Transverse colon (tissue), 3 donors: ENCODE measurements at regions not wholly inside any gene's neighbourhood (a gene's known extent, or its start where the extent isn't known, plus 50 kb on each side); places are given as distances from the start of the nearest gene placed in this dataset.

Source experiments
- CTCF ChIP-seq, 5 experiments: fragments of 200-600 bp in 3 of 5; fragments of 450-650 bp in 2 of 5; sonication (generic) in 3 of 5; IDR thresholded peaks; 1 replicate in 2 of 5; 2 replicates in 3 of 5; pipeline ENCODE4 v1.5.1; 2016 to 2017; ENCODE audit warnings: antibody characterized with exemption in 5 of 5, inconsistent platforms in 3 of 5, mild to moderate bottlenecking in 2 of 5, moderate library complexity in 1 of 5
- POLR2A ChIP-seq: fragments of 450-650 bp; IDR thresholded peaks from one replicate; pipeline ENCODE4 v1.6.1; 2016; ENCODE audit warnings: antibody characterized with exemption, mild to moderate bottlenecking, moderate library complexity

DNA sequence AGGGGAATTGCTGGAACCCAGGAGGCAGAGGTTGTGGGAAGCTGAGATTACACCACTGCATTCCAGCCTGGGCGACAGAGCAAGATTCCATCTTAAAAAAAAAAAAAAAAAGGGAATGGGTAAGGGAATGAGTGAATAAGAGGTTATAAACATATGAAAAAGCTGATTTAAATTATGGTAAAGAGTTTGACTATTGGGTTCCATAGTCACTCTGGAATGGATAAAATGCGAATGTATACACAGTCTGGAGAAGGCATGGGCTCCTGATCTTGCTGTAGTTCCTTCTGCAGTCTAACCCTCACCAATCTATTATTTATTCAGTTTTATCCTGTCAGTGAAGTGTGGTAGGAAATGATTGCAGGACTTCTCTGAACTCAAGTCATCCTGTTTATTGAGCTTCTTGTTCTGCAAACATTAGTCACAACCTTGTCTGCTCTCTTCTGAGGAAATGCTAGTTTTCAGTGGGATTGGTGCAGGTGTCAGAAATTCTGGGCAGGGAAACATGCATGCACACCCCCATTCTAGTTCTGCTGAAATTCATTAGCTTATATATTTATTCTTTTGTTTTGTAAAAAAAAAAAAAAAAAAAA lies 190.9 kb upstream of the CFAP20DC start:
- TF ChIP-seq CTCF (IDR thresholded peaks at IDR 0.05) (no peak), POLR2A (no peak)
